ENCODE measurements at regions not wholly inside any gene's neighbourhood (a gene's known extent, or its start where the extent isn't known, plus 50 kb on each side); places are given as distances from the start of the nearest gene placed in this dataset.
"Not testable (repeated sequence)": the region's sequence is repeated elsewhere in the genome, so short reads cannot be mapped to it uniquely, and the experiment has no call there.

GRCh38 chrX:39043838-39044550 is 242.7 kb downstream of the MID1IP1 start:
- Mint-ChIP-seq H3K4me3 (no peak overlapping the region), H3K36me3 (ENCODE audit: low read depth) (no peaks in the 10 kb centered on the region), H3K27me3 (peaks cover 43% of the 10 kb centered on the region), H3K4me1 (ENCODE audit: low read depth) (no peaks in the 10 kb centered on the region), H3K9me3 (no peaks in the 10 kb centered on the region), H3K27ac (no peak overlapping the region)
- no peak for DNase-seq

- DNase-seq: no peak
- H3K4me1 Mint-ChIP-seq (ENCODE audit: low read depth): no peaks in the 10 kb centered on the region
- no peaks in the 10 kb centered on the region for H3K36me3 Mint-ChIP-seq (ENCODE audit: low read depth)
- no peak overlapping the region for H3K27ac Mint-ChIP-seq
- no peak overlapping the region for H3K4me3 Mint-ChIP-seq
- peaks cover 29% of the 10 kb centered on the region for H3K27me3 Mint-ChIP-seq
- H3K9me3 Mint-ChIP-seq: no peaks in the 10 kb centered on the region
Measured at GRCh38 chrX:39047174-39047573, 245.9 kb downstream of the MID1IP1 start.

GRCh38 chrX:39049975-39050374 is 248.7 kb downstream of the MID1IP1 start:
- no peak overlapping the region for H3K4me3 Mint-ChIP-seq
- H3K27ac Mint-ChIP-seq: no peak overlapping the region
- no peaks in the 10 kb centered on the region for H3K36me3 Mint-ChIP-seq (ENCODE audit: low read depth)
- no peak for DNase-seq
- H3K9me3 Mint-ChIP-seq: no peaks in the 10 kb centered on the region
- peaks cover 32% of the 10 kb centered on the region for H3K27me3 Mint-ChIP-seq
- H3K4me1 Mint-ChIP-seq (ENCODE audit: low read depth): no peaks in the 10 kb centered on the region

GRCh38 chrX:39050427-39050826 is 249.2 kb downstream of the MID1IP1 start:
- no peaks in the 10 kb centered on the region for H3K9me3 Mint-ChIP-seq
- H3K4me1 Mint-ChIP-seq (ENCODE audit: low read depth): no peaks in the 10 kb centered on the region
- no peak overlapping the region for H3K4me3 Mint-ChIP-seq
- peaks cover 32% of the 10 kb centered on the region for H3K27me3 Mint-ChIP-seq
- H3K27ac Mint-ChIP-seq: no peak overlapping the region
- DNase-seq: no peak
- H3K36me3 Mint-ChIP-seq (ENCODE audit: low read depth): no peaks in the 10 kb centered on the region

GRCh38 chrX:39052751-39053150 is 251.5 kb downstream of the MID1IP1 start:
- no peaks in the 10 kb centered on the region for H3K36me3 Mint-ChIP-seq (ENCODE audit: low read depth)
- no peaks in the 10 kb centered on the region for H3K9me3 Mint-ChIP-seq
- H3K27me3 Mint-ChIP-seq: peaks cover 32% of the 10 kb centered on the region
- no peak for DNase-seq
- H3K4me1 Mint-ChIP-seq (ENCODE audit: low read depth): no peaks in the 10 kb centered on the region
- no peak overlapping the region for H3K27ac Mint-ChIP-seq
- no peak overlapping the region for H3K4me3 Mint-ChIP-seq

GRCh38 chrX:39058724-39059123 is 257.5 kb downstream of the MID1IP1 start:
- no peak overlapping the region for H3K27ac Mint-ChIP-seq
- H3K9me3 Mint-ChIP-seq: no peaks in the 10 kb centered on the region
- no peaks in the 10 kb centered on the region for H3K36me3 Mint-ChIP-seq (ENCODE audit: low read depth)
- peaks cover 31% of the 10 kb centered on the region for H3K27me3 Mint-ChIP-seq
- no peak overlapping the region for H3K4me3 Mint-ChIP-seq
- DNase-seq: no peak
- no peaks in the 10 kb centered on the region for H3K4me1 Mint-ChIP-seq (ENCODE audit: low read depth)

- Mint-ChIP-seq H3K36me3 (ENCODE audit: low read depth) (no peaks in the 10 kb centered on the region), H3K27ac (no peak overlapping the region), H3K4me3 (no peak overlapping the region), H3K9me3 (no peaks in the 10 kb centered on the region), H3K27me3 (peaks cover 28% of the 10 kb centered on the region), H3K4me1 (ENCODE audit: low read depth) (no peaks in the 10 kb centered on the region)
- no peak for DNase-seq
Measured at GRCh38 chrX:39059866-39060265, 258.6 kb downstream of the MID1IP1 start.

GRCh38 chrX:39063037-39063436 is 261.8 kb downstream of the MID1IP1 start:
- Mint-ChIP-seq H3K9me3 (no peaks in the 10 kb centered on the region), H3K27me3 (peaks cover 36% of the 10 kb centered on the region), H3K27ac (no peak overlapping the region), H3K36me3 (ENCODE audit: low read depth) (no peaks in the 10 kb centered on the region), H3K4me1 (ENCODE audit: low read depth) (no peaks in the 10 kb centered on the region), H3K4me3 (no peak overlapping the region)
- no peak for DNase-seq

GRCh38 chrX:39063702-39064101 is 262.4 kb downstream of the MID1IP1 start:
- no peaks in the 10 kb centered on the region for H3K4me1 Mint-ChIP-seq (ENCODE audit: low read depth)
- peaks cover 36% of the 10 kb centered on the region for H3K27me3 Mint-ChIP-seq
- no peak overlapping the region for H3K4me3 Mint-ChIP-seq
- H3K27ac Mint-ChIP-seq: no peak overlapping the region
- no peak for DNase-seq
- H3K36me3 Mint-ChIP-seq (ENCODE audit: low read depth): no peaks in the 10 kb centered on the region
- peaks cover 1% of the 10 kb centered on the region for H3K9me3 Mint-ChIP-seq

- Mint-ChIP-seq H3K27ac (no peak overlapping the region), H3K27me3 (peaks cover 39% of the 10 kb centered on the region), H3K4me3 (no peak overlapping the region), H3K4me1 (ENCODE audit: low read depth) (no peaks in the 10 kb centered on the region), H3K9me3 (peaks cover 5% of the 10 kb centered on the region), H3K36me3 (ENCODE audit: low read depth) (no peaks in the 10 kb centered on the region)
- no peak for DNase-seq
Measured at GRCh38 chrX:39065051-39065871, 264.0 kb downstream of the MID1IP1 start.

GRCh38 chrX:39067866-39068265 is 266.6 kb downstream of the MID1IP1 start:
- Mint-ChIP-seq H3K27ac (no peak overlapping the region), H3K9me3 (peaks cover 5% of the 10 kb centered on the region), H3K36me3 (ENCODE audit: low read depth) (no peaks in the 10 kb centered on the region), H3K27me3 (peaks cover 43% of the 10 kb centered on the region), H3K4me3 (no peak overlapping the region), H3K4me1 (ENCODE audit: low read depth) (no peaks in the 10 kb centered on the region)
- no peak for DNase-seq

GRCh38 chrX:39068634-39069033 is 267.4 kb downstream of the MID1IP1 start:
- not testable (repeated sequence) for DNase-seq; H3K36me3 Mint-ChIP-seq (ENCODE audit: low read depth); H3K27ac Mint-ChIP-seq

GRCh38 chrX:39070009-39070408 is 268.8 kb downstream of the MID1IP1 start:
- H3K27me3 Mint-ChIP-seq: peaks cover 37% of the 10 kb centered on the region
- no peak overlapping the region for H3K27ac Mint-ChIP-seq
- peaks cover 5% of the 10 kb centered on the region for H3K9me3 Mint-ChIP-seq
- no peak overlapping the region for H3K4me3 Mint-ChIP-seq
- no peak for DNase-seq
- H3K4me1 Mint-ChIP-seq (ENCODE audit: low read depth): no peaks in the 10 kb centered on the region
- H3K36me3 Mint-ChIP-seq (ENCODE audit: low read depth): no peaks in the 10 kb centered on the region

More at GRCh38 chrX:39068634-39069033, 267.4 kb downstream of the MID1IP1 start:
- not testable (repeated sequence) for H3K4me3 Mint-ChIP-seq; H3K4me1 Mint-ChIP-seq (ENCODE audit: low read depth); H3K9me3 Mint-ChIP-seq
- H3K27me3 Mint-ChIP-seq: peaks cover 44% of the 10 kb centered on the region

GRCh38 chrX:39073131-39073530 is 271.9 kb downstream of the MID1IP1 start:
- Mint-ChIP-seq H3K27me3 (peaks cover 30% of the 10 kb centered on the region), H3K9me3 (peaks cover 5% of the 10 kb centered on the region), H3K27ac (no peak overlapping the region), H3K4me1 (ENCODE audit: low read depth) (no peaks in the 10 kb centered on the region), H3K36me3 (ENCODE audit: low read depth) (no peaks in the 10 kb centered on the region), H3K4me3 (no peak overlapping the region)
- no peak for DNase-seq

GRCh38 chrX:39096599-39096998 is 295.3 kb downstream of the MID1IP1 start:
- Mint-ChIP-seq H3K4me1 (ENCODE audit: low read depth) (no peaks in the 10 kb centered on the region), H3K9me3 (no peaks in the 10 kb centered on the region), H3K27me3 (peaks cover 22% of the 10 kb centered on the region), H3K27ac (no peak overlapping the region), H3K4me3 (no peak overlapping the region), H3K36me3 (ENCODE audit: low read depth) (no peaks in the 10 kb centered on the region)
- no peak for DNase-seq
